Testis (tissue), 2 donors: ENCODE measurements at regions not wholly inside any gene's neighbourhood (a gene's known extent, or its start where the extent isn't known, plus 50 kb on each side); places are given as distances from the start of the nearest gene placed in this dataset.

ENCODE experiments used
- POLR2A ChIP-seq: fragments of 450-650 bp; IDR thresholded peaks from one replicate; pipeline ENCODE4 v1.6.1; 2017; ENCODE audit warnings: antibody characterized with exemption, mild to moderate bottlenecking, moderate library complexity
- TF ChIP-seq, protein P1 (sequence below), 3 experiments: fragments of 450-650 bp in 2 of 3; fragments of 200-600 bp in 1 of 3; sonication (generic) in 1 of 3; IDR thresholded peaks; one replicate each; pipeline ENCODE4 v1.5.1; 2016 to 2019; ENCODE audit warnings: antibody characterized with exemption in 3 of 3, mild to moderate bottlenecking in 2 of 3, moderate library complexity in 1 of 3

DNA sequence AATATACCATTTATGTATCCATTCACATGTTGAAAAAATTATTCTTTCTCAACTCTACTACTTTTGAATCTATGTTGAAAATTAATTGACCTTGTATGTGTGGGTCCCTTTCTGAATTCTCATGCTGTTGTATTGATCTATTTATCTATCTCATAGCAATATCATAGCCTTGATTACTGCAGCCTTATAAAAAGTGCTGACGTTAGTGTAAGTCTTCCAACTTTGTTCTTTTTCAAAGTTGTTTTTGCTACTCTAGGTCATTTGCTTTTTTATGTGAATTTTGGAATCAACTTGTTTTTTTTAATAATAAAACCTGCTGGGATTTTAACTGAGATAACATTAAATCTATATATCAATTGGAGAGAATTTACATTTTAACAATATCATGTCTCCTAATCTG is 52.2 kb upstream of the PAX3 start:
- TF ChIP-seq, protein P1, sequence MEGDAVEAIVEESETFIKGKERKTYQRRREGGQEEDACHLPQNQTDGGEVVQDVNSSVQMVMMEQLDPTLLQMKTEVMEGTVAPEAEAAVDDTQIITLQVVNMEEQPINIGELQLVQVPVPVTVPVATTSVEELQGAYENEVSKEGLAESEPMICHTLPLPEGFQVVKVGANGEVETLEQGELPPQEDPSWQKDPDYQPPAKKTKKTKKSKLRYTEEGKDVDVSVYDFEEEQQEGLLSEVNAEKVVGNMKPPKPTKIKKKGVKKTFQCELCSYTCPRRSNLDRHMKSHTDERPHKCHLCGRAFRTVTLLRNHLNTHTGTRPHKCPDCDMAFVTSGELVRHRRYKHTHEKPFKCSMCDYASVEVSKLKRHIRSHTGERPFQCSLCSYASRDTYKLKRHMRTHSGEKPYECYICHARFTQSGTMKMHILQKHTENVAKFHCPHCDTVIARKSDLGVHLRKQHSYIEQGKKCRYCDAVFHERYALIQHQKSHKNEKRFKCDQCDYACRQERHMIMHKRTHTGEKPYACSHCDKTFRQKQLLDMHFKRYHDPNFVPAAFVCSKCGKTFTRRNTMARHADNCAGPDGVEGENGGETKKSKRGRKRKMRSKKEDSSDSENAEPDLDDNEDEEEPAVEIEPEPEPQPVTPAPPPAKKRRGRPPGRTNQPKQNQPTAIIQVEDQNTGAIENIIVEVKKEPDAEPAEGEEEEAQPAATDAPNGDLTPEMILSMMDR (IDR thresholded peaks at IDR 0.05): no peak
- no peak for TF ChIP-seq POLR2A
